GM19328 (cell line): ENCODE measurements at regions not wholly inside any gene's neighbourhood (a gene's known extent, or its start where the extent isn't known, plus 50 kb on each side); places are given as distances from the start of the nearest gene placed in this dataset.

ENCODE experiments used
- ATAC-seq: cut with Tn5 transposase; IDR thresholded peaks from one replicate; pipeline ENCODE4 v1.9.1; 2021; ENCODE audit warnings: mild to moderate bottlenecking, moderate library complexity; ENCODE audit not compliant: unreplicated experiment

GRCh38 chr11:127627629-127628457, 627.3 kb upstream of the KIRREL3 start:
- no peak for ATAC-seq

GRCh38 chr11:127627204-127627603, 626.6 kb upstream of the KIRREL3 start:
- ATAC-seq = no peak

- ATAC-seq = no peak
Measured at GRCh38 chr11:127625402-127625801, 624.8 kb upstream of the KIRREL3 start.

GRCh38 chr11:127624306-127624856, 623.8 kb upstream of the KIRREL3 start:
- no peak for ATAC-seq

GRCh38 chr11:127622686-127623085, 622.1 kb upstream of the KIRREL3 start:
- no peak for ATAC-seq

- no peak for ATAC-seq
Measured at GRCh38 chr11:127620671-127621070, 620.1 kb upstream of the KIRREL3 start.

- no peak for ATAC-seq
Measured at GRCh38 chr11:127619946-127620345, 619.4 kb upstream of the KIRREL3 start.

- ATAC-seq = no peak
Measured at GRCh38 chr11:127618721-127619120, 618.2 kb upstream of the KIRREL3 start.

- no peak for ATAC-seq
Measured at GRCh38 chr11:127616158-127616557, 615.6 kb upstream of the KIRREL3 start.

GRCh38 chr11:127612607-127613006, 612.0 kb upstream of the KIRREL3 start:
- ATAC-seq = no peak

GRCh38 chr11:127609025-127609773, 608.6 kb upstream of the KIRREL3 start:
- no peak for ATAC-seq

GRCh38 chr11:127607487-127608085, 607.0 kb upstream of the KIRREL3 start:
- ATAC-seq = no peak

- no peak for ATAC-seq
Measured at GRCh38 chr11:127601578-127601977, 601.0 kb upstream of the KIRREL3 start.

GRCh38 chr11:127600674-127601073, 600.1 kb upstream of the KIRREL3 start:
- no peak for ATAC-seq

- no peak for ATAC-seq
Measured at GRCh38 chr11:127598476-127598875, 597.9 kb upstream of the KIRREL3 start.

GRCh38 chr11:127596433-127596832, 595.9 kb upstream of the KIRREL3 start:
- no peak for ATAC-seq

- ATAC-seq = no peak
Measured at GRCh38 chr11:127592371-127592770, 591.8 kb upstream of the KIRREL3 start.

GRCh38 chr11:127590314-127590713, 589.7 kb upstream of the KIRREL3 start:
- ATAC-seq = no peak

- no peak for ATAC-seq
Measured at GRCh38 chr11:127588431-127588830, 587.9 kb upstream of the KIRREL3 start.

- ATAC-seq = no peak
Measured at GRCh38 chr11:127587511-127587910, 586.9 kb upstream of the KIRREL3 start.

GRCh38 chr11:127576210-127576609, 575.6 kb upstream of the KIRREL3 start:
- ATAC-seq = no peak
